Mesenchymal stem cell (in vitro differentiated cells and primary cell): ENCODE measurements at regions not wholly inside any gene's neighbourhood (a gene's known extent, or its start where the extent isn't known, plus 50 kb on each side); places are given as distances from the start of the nearest gene placed in this dataset.

ENCODE experiments used
- DNase-seq: peaks from one replicate; pipeline ENCODE4 v3.0.0-alpha.2; 2013
- H2AFZ ChIP-seq: one replicate; pipeline ENCODE4 v1.6.1; 2013; ENCODE audit warnings: low read depth, mild to moderate bottlenecking, control low read depth, inconsistent platforms, low read length, moderate library complexity
- H2AK5ac ChIP-seq: 2 replicates; pipeline ENCODE4 v1.6.1; 2013; ENCODE audit warnings: low read length, moderate library complexity, mild to moderate bottlenecking, inconsistent platforms; ENCODE audit not compliant: severe bottlenecking
- H2BK120ac ChIP-seq: one replicate; pipeline ENCODE4 v1.6.1; 2013; ENCODE audit warnings: low read depth, mild to moderate bottlenecking, inconsistent platforms, low read length, moderate library complexity
- H2BK12ac ChIP-seq, 2 experiments: one replicate each; pipeline ENCODE4 v1.6.1; 2013; ENCODE audit warnings: inconsistent platforms in 2 of 2, low read length in 2 of 2, mild to moderate bottlenecking in 2 of 2, moderate library complexity in 2 of 2, control low read depth in 1 of 2
- H2BK15ac ChIP-seq: one replicate; pipeline ENCODE4 v1.6.1; 2013; ENCODE audit warnings: mild to moderate bottlenecking, low read depth, inconsistent platforms; ENCODE audit not compliant: poor library complexity, severe bottlenecking
- H2BK5ac ChIP-seq: 2 replicates; pipeline ENCODE4 v1.6.1; 2013; ENCODE audit warnings: low read depth, mild to moderate bottlenecking, low read length, control low read depth, inconsistent platforms; ENCODE audit not compliant: poor library complexity, severe bottlenecking
- H3K14ac ChIP-seq, 2 experiments: one replicate each; pipeline ENCODE4 v1.6.1; 2013; ENCODE audit warnings: inconsistent platforms in 2 of 2, low read length in 2 of 2, control low read depth in 1 of 2, mild to moderate bottlenecking in 1 of 2, moderate library complexity in 1 of 2
- H3K18ac ChIP-seq, 2 experiments: one replicate each; pipeline ENCODE4 v1.6.1; 2013; ENCODE audit warnings: inconsistent platforms in 2 of 2, low read length in 2 of 2, control low read depth in 1 of 2, low read depth in 1 of 2, mild to moderate bottlenecking in 1 of 2
- H3K23ac ChIP-seq, 2 experiments: one replicate each; pipeline ENCODE4 v1.6.1; 2013; ENCODE audit warnings: inconsistent platforms in 2 of 2, low read length in 2 of 2, mild to moderate bottlenecking in 2 of 2, moderate library complexity in 2 of 2, control low read depth in 1 of 2
- H3K27ac ChIP-seq: 2 replicates; pipeline ENCODE4 v1.5.1; 2013; ENCODE audit warnings: mild to moderate bottlenecking, moderate library complexity, low read length, control low read depth, inconsistent platforms; ENCODE audit not compliant: poor library complexity, severe bottlenecking
- H3K27me3 ChIP-seq, 2 experiments: 2 replicates each; pipeline versions ENCODE4 v1.6.1 to v1.7.0; 2013; ENCODE audit warnings: low read length in 2 of 2, mild to moderate bottlenecking in 2 of 2, moderate library complexity in 2 of 2, control low read depth in 1 of 2, inconsistent platforms in 1 of 2; ENCODE audit not compliant: control insufficient read depth in 1 of 2, insufficient read depth in 1 of 2
- H3K36me3 ChIP-seq, 2 experiments: 2 replicates each; pipeline versions ENCODE4 v1.6.1 to v1.7.0; 2013; ENCODE audit warnings: low read length in 2 of 2, control low read depth in 1 of 2, inconsistent platforms in 1 of 2, low read depth in 1 of 2, mild to moderate bottlenecking in 1 of 2; ENCODE audit not compliant: insufficient read depth in 2 of 2, control insufficient read depth in 1 of 2
- H3K4ac ChIP-seq, 2 experiments: one replicate each; pipeline ENCODE4 v1.6.1; 2013; ENCODE audit warnings: inconsistent platforms in 2 of 2, low read length in 2 of 2, mild to moderate bottlenecking in 2 of 2, moderate library complexity in 2 of 2, control low read depth in 1 of 2, low read depth in 1 of 2
- H3K4me1 ChIP-seq: 2 replicates; pipeline ENCODE4 v1.6.1; 2013; ENCODE audit warnings: low read depth, low read length, control low read depth; ENCODE audit not compliant: control insufficient read depth, insufficient read depth
- H3K4me2 ChIP-seq: 2 replicates; pipeline ENCODE4 v1.6.1; 2013; ENCODE audit warnings: low read length, mild to moderate bottlenecking, inconsistent platforms; ENCODE audit not compliant: poor library complexity, severe bottlenecking
- H3K4me3 ChIP-seq, 2 experiments: 2 replicates each; pipeline versions ENCODE4 v1.5.1 to v1.7.0; 2013; ENCODE audit warnings: low read length in 2 of 2, mild to moderate bottlenecking in 2 of 2, control low read depth in 1 of 2, low read depth in 1 of 2; ENCODE audit not compliant: insufficient read depth in 1 of 2
- H3K79me1 ChIP-seq: replicated peaks from 2 replicates; pipeline ENCODE4 v1.6.1; 2013; ENCODE audit warnings: mild to moderate bottlenecking, control low read depth, low read length, inconsistent platforms; ENCODE audit not compliant: poor library complexity, severe bottlenecking
- H3K9ac ChIP-seq: 2 replicates; pipeline ENCODE4 v1.7.0; 2013; ENCODE audit warnings: mild to moderate bottlenecking, low read length, moderate library complexity
- H3K9me3 ChIP-seq: 2 replicates; pipeline ENCODE4 v1.7.0; 2013; ENCODE audit warnings: mild to moderate bottlenecking, low read length; ENCODE audit not compliant: control insufficient read depth
- H4K8ac ChIP-seq: one replicate; pipeline ENCODE4 v1.6.1; 2013; ENCODE audit warnings: inconsistent platforms, mild to moderate bottlenecking, low read length, moderate library complexity
- H4K91ac ChIP-seq: one replicate; pipeline ENCODE4 v1.6.1; 2013; ENCODE audit warnings: mild to moderate bottlenecking, low read length, inconsistent platforms
- WGBS: methylation state at CpG from one replicate; pipeline ENCODE4 v1.1.7; 2013; ENCODE audit warnings: mixed read lengths; 5-methylcytosine and 5-hydroxymethylcytosine counted together

- no peaks in the 10 kb centered on the region for H3K79me1 ChIP-seq
- no peak overlapping the region for H4K8ac ChIP-seq
- H3K23ac ChIP-seq = no peak overlapping the region
- no peak overlapping the region for H2BK15ac ChIP-seq
- H3K9ac ChIP-seq = no peak overlapping the region
- H3K4me1 ChIP-seq = no peaks in the 10 kb centered on the region
- H3K18ac ChIP-seq = no peak overlapping the region
- no peak overlapping the region for H3K27ac ChIP-seq
- H3K4me3 ChIP-seq = no peak overlapping the region
- H4K91ac ChIP-seq = no peak overlapping the region
- no peak overlapping the region for H2AK5ac ChIP-seq
- H3K4me2 ChIP-seq = no peak overlapping the region
- no peaks in the 10 kb centered on the region for H3K36me3 ChIP-seq
- H3K4ac ChIP-seq = no peak overlapping the region
- no peak overlapping the region for H2AFZ ChIP-seq
- peaks cover 11 to 23% of the 10 kb centered on the region in 2 experiments for H3K27me3 ChIP-seq
- peaks cover 20% of the 10 kb centered on the region for H3K9me3 ChIP-seq
- no peak overlapping the region for H3K14ac ChIP-seq
- H2BK120ac ChIP-seq = no peak overlapping the region
- no peak overlapping the region for H2BK12ac ChIP-seq
- no peak for DNase-seq
- no peak overlapping the region for H2BK5ac ChIP-seq
These were observed 70.8 kb upstream of the GNG2 start for GRCh38 chr14:51789596-51789995.

DNA sequence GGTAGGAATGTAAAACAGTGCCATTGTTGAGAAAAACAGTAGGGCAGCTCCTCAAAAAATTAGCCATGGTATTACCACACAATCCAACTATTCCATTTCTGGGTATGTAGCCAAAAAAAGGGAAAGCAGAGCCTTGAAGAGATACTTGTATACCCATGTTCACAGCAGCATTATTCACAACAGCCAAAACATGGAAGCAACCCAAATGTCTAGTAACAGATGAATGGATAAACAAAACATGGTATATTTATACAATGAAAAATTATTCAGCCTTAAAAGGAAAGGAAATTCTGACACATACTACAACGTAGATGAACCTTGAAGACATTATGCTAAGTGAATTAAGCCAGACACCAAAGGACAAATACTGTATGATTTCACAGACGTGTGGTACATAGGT is 67.6 kb upstream of the GNG2 start:
- no peak overlapping the region for H3K4me2 ChIP-seq
- no peak overlapping the region for H3K27ac ChIP-seq
- H3K4ac ChIP-seq = no peak overlapping the region
- H3K79me1 ChIP-seq = no peaks in the 10 kb centered on the region
- peak; percentile 49 for DNase-seq
- no peak overlapping the region for H3K14ac ChIP-seq
- no peak overlapping the region for H2BK120ac ChIP-seq
- no peak overlapping the region for H3K4me3 ChIP-seq
- no peak overlapping the region for H4K91ac ChIP-seq
- H3K36me3 ChIP-seq = no peaks in the 10 kb centered on the region
- no peak overlapping the region for H3K23ac ChIP-seq
- peaks cover 4 to 11% of the 10 kb centered on the region in 2 experiments for H3K27me3 ChIP-seq
- H3K4me1 ChIP-seq = no peaks in the 10 kb centered on the region
- H2BK5ac ChIP-seq = no peak overlapping the region
- no peaks in the 10 kb centered on the region for H3K9me3 ChIP-seq
- H2BK15ac ChIP-seq = no peak overlapping the region
- no peak overlapping the region for H2BK12ac ChIP-seq
- H2AK5ac ChIP-seq = no peak overlapping the region
- no peak overlapping the region for H3K18ac ChIP-seq
- no peak overlapping the region for H4K8ac ChIP-seq
- WGBS = 86% methylated on average over 1 of the region's 2 CpGs
- no peak overlapping the region for H2AFZ ChIP-seq
- H3K9ac ChIP-seq = no peak overlapping the region

- H2BK15ac ChIP-seq = no peak overlapping the region
- H2AK5ac ChIP-seq = no peak overlapping the region
- WGBS = 84% methylated on average over 2 of the region's 2 CpGs
- peaks cover 0 to 3% of the 10 kb centered on the region in 2 experiments for H3K36me3 ChIP-seq
- no peaks in the 10 kb centered on the region for H3K4me1 ChIP-seq
- no peak overlapping the region for H2BK120ac ChIP-seq
- H3K27ac ChIP-seq = no peak overlapping the region
- H4K8ac ChIP-seq = no peak overlapping the region
- no peaks in the 10 kb centered on the region for H3K79me1 ChIP-seq
- H3K4me2 ChIP-seq = no peak overlapping the region
- H2BK5ac ChIP-seq = no peak overlapping the region
- H3K9ac ChIP-seq = no peak overlapping the region
- no peak overlapping the region for H2BK12ac ChIP-seq
- no peaks in the 10 kb centered on the region for H3K27me3 ChIP-seq
- no peak overlapping the region for H3K14ac ChIP-seq
- H4K91ac ChIP-seq = no peak overlapping the region
- no peak overlapping the region for H2AFZ ChIP-seq
- DNase-seq = no peak
- no peak overlapping the region for H3K23ac ChIP-seq
- H3K4ac ChIP-seq = no peak overlapping the region
- H3K4me3 ChIP-seq = no peak overlapping the region
- no peak overlapping the region for H3K18ac ChIP-seq
- peaks cover 5% of the 10 kb centered on the region for H3K9me3 ChIP-seq
These were observed 54.9 kb upstream of the GNG2 start for GRCh38 chr14:51805541-51805940.

DNA sequence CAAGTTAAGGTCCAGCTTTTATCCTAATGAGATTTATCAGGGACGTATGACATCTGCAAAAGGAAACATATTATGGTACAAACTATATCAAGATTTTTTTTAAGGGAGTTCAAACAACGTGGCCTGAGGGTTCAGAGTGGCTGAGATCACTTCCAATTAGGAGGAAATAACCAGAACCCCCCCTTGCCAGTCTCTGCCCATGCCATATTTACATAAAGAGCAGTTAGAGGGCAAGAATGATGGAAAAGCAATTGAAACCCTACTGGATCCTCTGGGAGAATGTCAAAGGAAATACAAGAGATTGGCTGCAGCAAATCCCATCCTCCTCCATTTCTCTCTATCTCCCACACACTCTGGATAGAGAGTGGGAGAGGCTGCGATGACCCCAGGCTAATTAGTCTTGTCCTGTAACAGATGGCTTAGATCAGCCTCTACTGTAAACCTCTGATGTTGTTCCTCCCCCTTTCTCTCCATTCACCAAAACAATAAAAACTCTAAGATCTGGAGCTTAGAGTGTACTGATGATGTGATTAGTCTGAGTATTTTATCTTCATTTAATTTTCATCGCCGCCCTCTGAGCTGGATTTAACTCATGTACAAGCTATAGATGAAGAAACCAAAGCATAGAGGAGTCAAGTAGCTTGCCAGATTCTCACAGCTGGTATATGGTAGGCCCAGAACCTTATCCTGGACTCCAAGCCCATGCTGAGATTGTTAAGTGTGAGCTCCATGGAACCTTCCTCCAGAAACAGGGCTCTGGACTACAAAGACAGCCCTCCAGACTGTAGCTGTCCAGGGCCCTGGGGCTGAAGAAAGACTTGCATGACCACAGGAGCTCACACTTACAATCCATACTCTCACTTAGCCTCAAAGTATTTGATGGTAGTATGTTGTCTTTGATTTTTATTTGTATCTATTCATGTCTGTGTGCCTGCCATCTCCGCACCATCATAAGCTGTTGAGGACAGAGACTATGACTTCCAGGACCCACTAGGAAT is 54.1 kb upstream of the GNG2 start:
- H2BK120ac ChIP-seq = no peak overlapping the region
- H3K4ac ChIP-seq = no peak overlapping the region
- H3K18ac ChIP-seq = no peak overlapping the region
- peaks cover 5% of the 10 kb centered on the region for H3K9me3 ChIP-seq
- no peak overlapping the region for H3K27ac ChIP-seq
- no peak overlapping the region for H3K23ac ChIP-seq
- WGBS = 90% methylated on average over 5 of the region's 6 CpGs
- H2AFZ ChIP-seq = no peak overlapping the region
- H3K4me1 ChIP-seq = no peaks in the 10 kb centered on the region
- peak; percentile 18 for DNase-seq
- H3K4me2 ChIP-seq = no peak overlapping the region
- no peak overlapping the region for H2BK5ac ChIP-seq
- no peak overlapping the region for H4K91ac ChIP-seq
- no peak overlapping the region for H4K8ac ChIP-seq
- H2AK5ac ChIP-seq = no peak overlapping the region
- no peak overlapping the region for H3K14ac ChIP-seq
- no peak overlapping the region for H3K4me3 ChIP-seq
- no peak overlapping the region for H2BK12ac ChIP-seq
- H3K79me1 ChIP-seq = no peaks in the 10 kb centered on the region
- H3K27me3 ChIP-seq = no peaks in the 10 kb centered on the region
- H3K9ac ChIP-seq = no peak overlapping the region
- peaks cover 0 to 3% of the 10 kb centered on the region in 2 experiments for H3K36me3 ChIP-seq
- no peak overlapping the region for H2BK15ac ChIP-seq
